HepG2 (cell line): ENCODE measurements at regions not wholly inside any gene's neighbourhood (a gene's known extent, or its start where the extent isn't known, plus 50 kb on each side); places are given as distances from the start of the nearest gene placed in this dataset.

Experiments
- CEBPB ChIP-seq: IDR thresholded peaks from 2 replicates; pipeline ENCODE4 v1.6.1; 2011; ENCODE audit warnings: low read depth, low read length, improper control_type of control experiment, borderline replicate concordance
- FOXK2 ChIP-seq: fragments of 450-650 bp; IDR thresholded peaks from 2 replicates; pipeline ENCODE4 v1.6.1; 2016
- HNRNPLL ChIP-seq: fragments of 200-400 bp; formaldehyde crosslinking; IDR thresholded peaks from 2 replicates; pipeline ENCODE4 v1.6.1; 2017; ENCODE audit warnings: mild to moderate bottlenecking, low read depth, low read length; ENCODE audit not compliant: poor library complexity, severe bottlenecking
- POLR2AphosphoS2 ChIP-seq: IDR thresholded peaks from 2 replicates; pipeline ENCODE4 v1.6.1; 2011; ENCODE audit warnings: low read depth, low read length, improper control_type of control experiment
- RXRA ChIP-seq: sonication (generic); formaldehyde crosslinking; IDR thresholded peaks from 2 replicates; pipeline ENCODE4 v1.5.1; 2020; ENCODE audit warnings: missing genetic modification reagents
- SATB2 ChIP-seq: sonication (generic); formaldehyde crosslinking; IDR thresholded peaks from 2 replicates; pipeline ENCODE4 v1.5.0; 2020; ENCODE audit warnings: missing genetic modification reagents
- YEATS2 ChIP-seq: sonication (generic); formaldehyde crosslinking; IDR thresholded peaks from 2 replicates; pipeline ENCODE4 v1.4.0; 2020; ENCODE audit warnings: missing genetic modification reagents, borderline replicate concordance
- YY1 ChIP-seq: IDR thresholded peaks from 2 replicates; pipeline ENCODE4 v1.6.1; 2011; ENCODE audit warnings: low read length, low read depth, moderate library complexity, mild to moderate bottlenecking; ENCODE audit not compliant: insufficient read depth, insufficient replicate concordance
- ZC3H4 ChIP-seq: sonication (generic); formaldehyde crosslinking; IDR thresholded peaks from 2 replicates; pipeline ENCODE4 v1.4.0; 2020; ENCODE audit warnings: missing genetic modification reagents, borderline replicate concordance
- ZNF276 ChIP-seq: sonication (generic); formaldehyde crosslinking; IDR thresholded peaks from 2 replicates; pipeline ENCODE4 v1.4.0; 2020; ENCODE audit warnings: mild to moderate bottlenecking, low read depth, missing genetic modification reagents
- ZNF552 ChIP-seq: sonication (generic); formaldehyde crosslinking; IDR thresholded peaks from 2 replicates; pipeline ENCODE4 v1.9.0; 2022; ENCODE audit warnings: missing genetic modification reagents, mild to moderate bottlenecking, borderline replicate concordance
- ZNF766 ChIP-seq: sonication (generic); formaldehyde crosslinking; IDR thresholded peaks from 2 replicates; pipeline ENCODE4 v1.5.0; 2020; ENCODE audit warnings: missing genetic modification reagents, borderline replicate concordance
- TF ChIP-seq, protein P1 (sequence below): sonication (generic); formaldehyde crosslinking; IDR thresholded peaks from 2 replicates; pipeline ENCODE4 v1.5.0; 2020; ENCODE audit warnings: mild to moderate bottlenecking, missing genetic modification reagents, borderline replicate concordance
- TF ChIP-seq, protein P2 (sequence below): IDR thresholded peaks from 2 replicates; pipeline ENCODE4 v1.6.1; 2016; ENCODE audit warnings: mild to moderate bottlenecking, missing biosample characterization, missing genetic modification reagents

- TF ChIP-seq, protein P1, sequence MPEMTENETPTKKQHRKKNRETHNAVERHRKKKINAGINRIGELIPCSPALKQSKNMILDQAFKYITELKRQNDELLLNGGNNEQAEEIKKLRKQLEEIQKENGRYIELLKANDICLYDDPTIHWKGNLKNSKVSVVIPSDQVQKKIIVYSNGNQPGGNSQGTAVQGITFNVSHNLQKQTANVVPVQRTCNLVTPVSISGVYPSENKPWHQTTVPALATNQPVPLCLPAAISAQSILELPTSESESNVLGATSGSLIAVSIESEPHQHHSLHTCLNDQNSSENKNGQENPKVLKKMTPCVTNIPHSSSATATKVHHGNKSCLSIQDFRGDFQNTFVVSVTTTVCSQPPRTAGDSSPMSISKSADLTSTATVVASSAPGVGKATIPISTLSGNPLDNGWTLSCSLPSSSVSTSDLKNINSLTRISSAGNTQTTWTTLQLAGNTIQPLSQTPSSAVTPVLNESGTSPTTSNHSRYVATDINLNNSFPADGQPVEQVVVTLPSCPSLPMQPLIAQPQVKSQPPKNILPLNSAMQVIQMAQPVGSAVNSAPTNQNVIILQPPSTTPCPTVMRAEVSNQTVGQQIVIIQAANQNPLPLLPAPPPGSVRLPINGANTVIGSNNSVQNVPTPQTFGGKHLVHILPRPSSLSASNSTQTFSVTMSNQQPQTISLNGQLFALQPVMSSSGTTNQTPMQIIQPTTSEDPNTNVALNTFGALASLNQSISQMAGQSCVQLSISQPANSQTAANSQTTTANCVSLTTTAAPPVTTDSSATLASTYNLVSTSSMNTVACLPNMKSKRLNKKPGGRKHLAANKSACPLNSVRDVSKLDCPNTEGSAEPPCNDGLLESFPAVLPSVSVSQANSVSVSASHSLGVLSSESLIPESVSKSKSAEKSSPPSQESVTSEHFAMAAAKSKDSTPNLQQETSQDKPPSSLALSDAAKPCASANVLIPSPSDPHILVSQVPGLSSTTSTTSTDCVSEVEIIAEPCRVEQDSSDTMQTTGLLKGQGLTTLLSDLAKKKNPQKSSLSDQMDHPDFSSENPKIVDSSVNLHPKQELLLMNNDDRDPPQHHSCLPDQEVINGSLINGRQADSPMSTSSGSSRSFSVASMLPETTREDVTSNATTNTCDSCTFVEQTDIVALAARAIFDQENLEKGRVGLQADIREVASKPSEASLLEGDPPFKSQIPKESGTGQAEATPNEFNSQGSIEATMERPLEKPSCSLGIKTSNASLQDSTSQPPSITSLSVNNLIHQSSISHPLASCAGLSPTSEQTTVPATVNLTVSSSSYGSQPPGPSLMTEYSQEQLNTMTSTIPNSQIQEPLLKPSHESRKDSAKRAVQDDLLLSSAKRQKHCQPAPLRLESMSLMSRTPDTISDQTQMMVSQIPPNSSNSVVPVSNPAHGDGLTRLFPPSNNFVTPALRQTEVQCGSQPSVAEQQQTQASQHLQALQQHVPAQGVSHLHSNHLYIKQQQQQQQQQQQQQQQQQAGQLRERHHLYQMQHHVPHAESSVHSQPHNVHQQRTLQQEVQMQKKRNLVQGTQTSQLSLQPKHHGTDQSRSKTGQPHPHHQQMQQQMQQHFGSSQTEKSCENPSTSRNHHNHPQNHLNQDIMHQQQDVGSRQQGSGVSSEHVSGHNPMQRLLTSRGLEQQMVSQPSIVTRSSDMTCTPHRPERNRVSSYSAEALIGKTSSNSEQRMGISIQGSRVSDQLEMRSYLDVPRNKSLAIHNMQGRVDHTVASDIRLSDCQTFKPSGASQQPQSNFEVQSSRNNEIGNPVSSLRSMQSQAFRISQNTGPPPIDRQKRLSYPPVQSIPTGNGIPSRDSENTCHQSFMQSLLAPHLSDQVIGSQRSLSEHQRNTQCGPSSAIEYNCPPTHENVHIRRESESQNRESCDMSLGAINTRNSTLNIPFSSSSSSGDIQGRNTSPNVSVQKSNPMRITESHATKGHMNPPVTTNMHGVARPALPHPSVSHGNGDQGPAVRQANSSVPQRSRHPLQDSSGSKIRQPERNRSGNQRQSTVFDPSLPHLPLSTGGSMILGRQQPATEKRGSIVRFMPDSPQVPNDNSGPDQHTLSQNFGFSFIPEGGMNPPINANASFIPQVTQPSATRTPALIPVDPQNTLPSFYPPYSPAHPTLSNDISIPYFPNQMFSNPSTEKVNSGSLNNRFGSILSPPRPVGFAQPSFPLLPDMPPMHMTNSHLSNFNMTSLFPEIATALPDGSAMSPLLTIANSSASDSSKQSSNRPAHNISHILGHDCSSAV (CRISPR knock-in tag): no peak
- no peak for TF ChIP-seq ZC3H4 (CRISPR knock-in tag)
- TF ChIP-seq HNRNPLL: no peak
- no peak for TF ChIP-seq FOXK2
- TF ChIP-seq CEBPB: no peak
- no peak for TF ChIP-seq ZNF276
- no peak for TF ChIP-seq YY1
- no peak for TF ChIP-seq ZNF766 (CRISPR knock-in tag)
- TF ChIP-seq SATB2 (CRISPR knock-in tag): no peak
- TF ChIP-seq ZNF552: no peak
- TF ChIP-seq, protein P2, sequence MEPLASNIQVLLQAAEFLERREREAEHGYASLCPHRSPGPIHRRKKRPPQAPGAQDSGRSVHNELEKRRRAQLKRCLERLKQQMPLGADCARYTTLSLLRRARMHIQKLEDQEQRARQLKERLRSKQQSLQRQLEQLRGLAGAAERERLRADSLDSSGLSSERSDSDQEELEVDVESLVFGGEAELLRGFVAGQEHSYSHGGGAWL (CRISPR knock-in tag): no peak
- no peak for TF ChIP-seq POLR2AphosphoS2
- no peak for TF ChIP-seq YEATS2 (CRISPR knock-in tag)
- no peak for TF ChIP-seq RXRA (CRISPR knock-in tag)
Observed at GRCh38 chr7:136036336-136036735, 59.2 kb upstream of the MTPN start.
